GM21825 (cell line): ENCODE measurements at regions not wholly inside any gene's neighbourhood (a gene's known extent, or its start where the extent isn't known, plus 50 kb on each side); places are given as distances from the start of the nearest gene placed in this dataset.
"Not testable (repeated sequence)": the region's sequence is repeated elsewhere in the genome, so short reads cannot be mapped to it uniquely, and the experiment has no call there.

Experiments used
- ATAC-seq: cut with Tn5 transposase; IDR thresholded peaks from one replicate; pipeline ENCODE4 v1.9.1; 2021; ENCODE audit warnings: mild to moderate bottlenecking, moderate library complexity; ENCODE audit not compliant: unreplicated experiment

- no peak for ATAC-seq
Measured at GRCh38 chr21:35713914-35714313, 346.4 kb downstream of the SETD4 start.

- no peak for ATAC-seq
Measured at GRCh38 chr21:35711661-35712060, 348.7 kb downstream of the SETD4 start.

GRCh38 chr21:35711213-35711612, 349.1 kb downstream of the SETD4 start:
- no peak for ATAC-seq

- ATAC-seq, result not testable (repeated sequence)
Measured at GRCh38 chr21:35709990-35710389, 350.3 kb downstream of the SETD4 start.

- no peak for ATAC-seq
Measured at GRCh38 chr21:35705888-35706287, 354.4 kb downstream of the SETD4 start.

GRCh38 chr21:35705237-35705887, 355.0 kb downstream of the SETD4 start:
- ATAC-seq, result no peak

- ATAC-seq, result no peak
Measured at GRCh38 chr21:35703704-35704103, 356.6 kb downstream of the SETD4 start.

GRCh38 chr21:35699361-35699760, 361.0 kb downstream of the SETD4 start:
- no peak for ATAC-seq

- no peak for ATAC-seq
Measured at GRCh38 chr21:35697321-35697808, 363.0 kb downstream of the SETD4 start.

- ATAC-seq, result no peak
Measured at GRCh38 chr21:35696644-35697043, 363.7 kb downstream of the SETD4 start.

GRCh38 chr21:35692311-35692710, 368.0 kb downstream of the SETD4 start:
- no peak for ATAC-seq

- no peak for ATAC-seq
Measured at GRCh38 chr21:35690436-35690835, 369.9 kb downstream of the SETD4 start.

GRCh38 chr21:35686156-35686555, 374.2 kb downstream of the SETD4 start:
- no peak for ATAC-seq

- no peak for ATAC-seq
Measured at GRCh38 chr21:35683664-35684304, 376.5 kb downstream of the SETD4 start.

- ATAC-seq, result no peak
Measured at GRCh38 chr21:35682904-35683549, 377.3 kb downstream of the SETD4 start.

- no peak for ATAC-seq
Measured at GRCh38 chr21:35681946-35682345, 378.4 kb downstream of the SETD4 start.

- no peak for ATAC-seq
Measured at GRCh38 chr21:35679076-35679475, 381.2 kb downstream of the SETD4 start.

GRCh38 chr21:35678393-35678792, 381.9 kb downstream of the SETD4 start:
- ATAC-seq, result no peak

- no peak for ATAC-seq
Measured at GRCh38 chr21:35677298-35677841, 383.0 kb downstream of the SETD4 start.

- no peak for ATAC-seq
Measured at GRCh38 chr21:35674895-35675470, 385.3 kb downstream of the SETD4 start.

GRCh38 chr21:35674091-35674671, 386.1 kb downstream of the SETD4 start:
- ATAC-seq, result no peak
